ENCODE measurements at regions not wholly inside any gene's neighbourhood (a gene's known extent, or its start where the extent isn't known, plus 50 kb on each side); places are given as distances from the start of the nearest gene placed in this dataset.

DNA sequence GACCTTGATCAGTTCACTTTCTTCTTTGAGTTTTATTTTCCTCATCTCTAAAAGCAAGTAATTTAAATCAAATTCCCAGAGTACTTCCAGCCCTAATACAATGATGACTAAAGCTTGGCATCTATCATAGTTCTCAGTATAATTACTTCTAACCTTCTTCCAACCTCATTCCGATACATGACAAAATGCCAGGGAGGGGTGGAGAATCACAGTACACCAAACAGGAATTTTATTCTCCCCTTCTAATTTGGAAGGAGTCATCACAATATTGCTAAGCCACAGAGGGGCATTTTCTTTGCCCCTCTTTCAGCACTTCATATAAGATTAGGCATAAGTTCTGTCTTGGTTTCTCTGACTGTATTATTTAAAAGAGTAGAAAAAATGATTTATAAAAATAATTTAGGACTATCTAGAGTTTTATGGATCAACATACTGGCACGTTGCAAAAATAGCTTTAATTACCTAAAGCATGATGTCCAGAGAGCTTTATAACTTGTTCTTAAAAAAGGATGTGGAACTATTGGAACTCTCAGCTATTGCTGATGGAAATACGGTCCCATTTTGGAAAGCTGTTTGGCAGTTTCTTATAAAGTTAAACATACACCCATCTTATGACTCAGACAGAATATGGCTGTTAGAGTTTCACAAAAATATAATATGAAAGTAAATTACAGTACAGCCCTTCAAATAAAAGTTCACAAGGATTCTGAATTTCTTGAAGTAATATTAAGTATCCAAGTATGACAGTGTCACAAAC lies 86.9 kb upstream of the UBE2E2 start:
- RAD21 ChIA-PET (ENCODE audit: low non-redundant PET in 1 of 2, low total read pairs in 2 of 2, uncharacterized antibody in 2 of 2, unreplicated experiment in 2 of 2) = no interaction called here
- Histone ChIP-seq H3K4me2 (ENCODE audit: low read length) (no peak overlapping the region), H3K9ac (ENCODE audit: low read length) (no peak overlapping the region), H2AFZ (ENCODE audit: low read depth, low read length, poor library complexity, severe bottlenecking) (no peak overlapping the region), H4K20me1 (ENCODE audit: insufficient read depth) (no peaks in the 10 kb centered on the region), H3K4me3 (replicated peaks in 1 of 2; ENCODE audit: low read depth in 1 of 2, low read length in 2 of 2) (no peak overlapping the region), H3K79me2 (ENCODE audit: insufficient read depth, low read length) (no peaks in the 10 kb centered on the region), H3K27ac (ENCODE audit: low read depth, low read length) (no peak overlapping the region), H3K27me3 (ENCODE audit: insufficient read depth, low read length) (peaks cover 51% of the 10 kb centered on the region), H3K9me3 (ENCODE audit: control insufficient read depth in 1 of 2, insufficient read depth in 1 of 2, low read depth in 1 of 2, low read length in 2 of 2) (no peaks in the 10 kb centered on the region), H3K9me2 (ENCODE audit: insufficient read depth) (no peaks in the 10 kb centered on the region), H3K36me3 (ENCODE audit: control insufficient read depth in 1 of 2, insufficient read depth in 2 of 2, low read length in 2 of 2) (no peaks in the 10 kb centered on the region), H3K4me1 (ENCODE audit: control insufficient read depth in 1 of 2, insufficient read depth in 2 of 2, low read length in 2 of 2) (no peaks in the 10 kb centered on the region)
- intact Hi-C loops (cut with micrococcal nuclease) = no loop called here
- CTCF ChIA-PET = no interaction called here
- POLR2A ChIA-PET = no interaction called here
- no peak for DNase-seq (ENCODE audit: low read depth, low spot score)
- TF ChIP-seq EZH2 (IDR thresholded peaks at IDR 0.05) (no peak), CEBPB (IDR thresholded peaks at IDR 0.05; ENCODE audit: low read depth) (no peak), POLR2A (IDR thresholded peaks at IDR 0.05; ENCODE audit: borderline replicate concordance, extremely low read depth, insufficient read depth, insufficient read length) (no peak), ELF1 (IDR thresholded peaks at IDR 0.05; ENCODE audit: borderline replicate concordance, low read depth) (no peak), CBX3 (IDR thresholded peaks at IDR 0.05; ENCODE audit: low read depth) (no peak), JUND (IDR thresholded peaks at IDR 0.05) (no peak), TCF7L2 (IDR thresholded peaks at IDR 0.05; ENCODE audit: borderline replicate concordance, extremely low read depth, insufficient read depth, insufficient read length) (no peak), ZFX (IDR thresholded peaks at IDR 0.05) (no peak), RAD21 (IDR thresholded peaks at IDR 0.05; ENCODE audit: low read depth) (no peak)
- TF ChIP-seq, protein P1, sequence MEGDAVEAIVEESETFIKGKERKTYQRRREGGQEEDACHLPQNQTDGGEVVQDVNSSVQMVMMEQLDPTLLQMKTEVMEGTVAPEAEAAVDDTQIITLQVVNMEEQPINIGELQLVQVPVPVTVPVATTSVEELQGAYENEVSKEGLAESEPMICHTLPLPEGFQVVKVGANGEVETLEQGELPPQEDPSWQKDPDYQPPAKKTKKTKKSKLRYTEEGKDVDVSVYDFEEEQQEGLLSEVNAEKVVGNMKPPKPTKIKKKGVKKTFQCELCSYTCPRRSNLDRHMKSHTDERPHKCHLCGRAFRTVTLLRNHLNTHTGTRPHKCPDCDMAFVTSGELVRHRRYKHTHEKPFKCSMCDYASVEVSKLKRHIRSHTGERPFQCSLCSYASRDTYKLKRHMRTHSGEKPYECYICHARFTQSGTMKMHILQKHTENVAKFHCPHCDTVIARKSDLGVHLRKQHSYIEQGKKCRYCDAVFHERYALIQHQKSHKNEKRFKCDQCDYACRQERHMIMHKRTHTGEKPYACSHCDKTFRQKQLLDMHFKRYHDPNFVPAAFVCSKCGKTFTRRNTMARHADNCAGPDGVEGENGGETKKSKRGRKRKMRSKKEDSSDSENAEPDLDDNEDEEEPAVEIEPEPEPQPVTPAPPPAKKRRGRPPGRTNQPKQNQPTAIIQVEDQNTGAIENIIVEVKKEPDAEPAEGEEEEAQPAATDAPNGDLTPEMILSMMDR (IDR thresholded peaks at IDR 0.05 in 2 of 3, conservative IDR thresholded peaks at IDR 0.05 in 1 of 3; ENCODE audit: borderline replicate concordance in 1 of 3, insufficient read depth in 1 of 3, low read depth in 2 of 3, low read length in 2 of 3) = no peak
- no peak for ATAC-seq
- BruUV-seq (replicated peaks) = no TSS peak
